ENCODE measurements at regions not wholly inside any gene's neighbourhood (a gene's known extent, or its start where the extent isn't known, plus 50 kb on each side); places are given as distances from the start of the nearest gene placed in this dataset.

DNA sequence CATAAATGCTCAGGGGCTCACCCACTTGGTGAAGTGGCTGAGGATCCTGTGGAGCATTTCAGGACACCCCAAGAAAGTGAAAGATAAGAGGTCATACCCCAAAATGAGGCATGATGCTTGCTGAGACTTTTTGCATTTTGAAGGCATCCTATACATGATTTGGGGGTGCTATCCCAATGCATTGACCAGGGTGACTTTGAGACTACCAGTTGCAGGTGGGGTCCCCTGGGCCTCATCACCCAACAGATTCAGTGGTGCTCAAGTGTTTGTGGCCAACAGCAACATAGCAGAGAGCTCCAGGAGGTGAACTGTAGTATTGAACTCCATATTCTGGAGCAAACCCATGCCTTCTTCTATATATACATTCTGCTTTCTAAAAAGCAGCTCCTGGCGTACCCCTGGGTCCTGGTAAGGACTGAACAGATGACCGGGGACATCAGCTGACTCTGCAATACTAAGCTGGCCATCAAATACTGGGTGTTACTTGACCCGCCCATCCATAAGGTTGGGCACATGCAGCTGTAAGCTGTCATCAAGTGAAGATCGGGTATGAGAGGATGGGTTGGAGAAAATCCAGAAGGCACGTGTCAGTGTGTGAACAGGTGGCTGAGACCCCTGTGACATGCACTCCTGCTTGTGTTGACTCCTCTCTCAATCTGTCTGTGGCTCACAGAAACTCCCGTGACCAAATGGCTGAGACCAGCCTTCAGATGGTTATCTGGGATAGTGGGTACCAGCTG is 143.3 kb downstream of the KLF13 start (continued):
- TF ChIP-seq, protein P1, sequence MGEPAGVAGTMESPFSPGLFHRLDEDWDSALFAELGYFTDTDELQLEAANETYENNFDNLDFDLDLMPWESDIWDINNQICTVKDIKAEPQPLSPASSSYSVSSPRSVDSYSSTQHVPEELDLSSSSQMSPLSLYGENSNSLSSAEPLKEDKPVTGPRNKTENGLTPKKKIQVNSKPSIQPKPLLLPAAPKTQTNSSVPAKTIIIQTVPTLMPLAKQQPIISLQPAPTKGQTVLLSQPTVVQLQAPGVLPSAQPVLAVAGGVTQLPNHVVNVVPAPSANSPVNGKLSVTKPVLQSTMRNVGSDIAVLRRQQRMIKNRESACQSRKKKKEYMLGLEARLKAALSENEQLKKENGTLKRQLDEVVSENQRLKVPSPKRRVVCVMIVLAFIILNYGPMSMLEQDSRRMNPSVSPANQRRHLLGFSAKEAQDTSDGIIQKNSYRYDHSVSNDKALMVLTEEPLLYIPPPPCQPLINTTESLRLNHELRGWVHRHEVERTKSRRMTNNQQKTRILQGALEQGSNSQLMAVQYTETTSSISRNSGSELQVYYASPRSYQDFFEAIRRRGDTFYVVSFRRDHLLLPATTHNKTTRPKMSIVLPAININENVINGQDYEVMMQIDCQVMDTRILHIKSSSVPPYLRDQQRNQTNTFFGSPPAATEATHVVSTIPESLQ (CRISPR knock-in tag; conservative IDR thresholded peaks at IDR 0.05) = no peak
- no peak for TF ChIP-seq ZNF772 (CRISPR knock-in tag; IDR thresholded peaks at IDR 0.05)
- TF ChIP-seq, protein P2, sequence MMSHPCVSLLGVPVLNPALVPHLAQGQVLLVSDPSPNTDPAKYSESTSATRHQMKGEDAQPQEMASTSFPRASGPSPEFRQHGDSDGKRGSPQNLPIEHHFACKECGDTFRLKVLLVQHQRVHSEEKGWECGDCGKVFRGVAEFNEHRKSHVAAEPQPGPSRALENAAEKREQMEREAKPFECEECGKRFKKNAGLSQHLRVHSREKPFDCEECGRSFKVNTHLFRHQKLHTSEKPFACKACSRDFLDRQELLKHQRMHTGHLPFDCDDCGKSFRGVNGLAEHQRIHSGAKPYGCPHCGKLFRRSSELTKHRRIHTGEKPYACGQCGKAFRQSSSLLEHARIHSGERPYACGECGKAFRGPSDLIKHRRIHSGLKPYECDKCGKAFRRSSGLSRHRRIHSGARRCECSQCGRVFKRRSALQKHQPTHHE (CRISPR knock-in tag; IDR thresholded peaks at IDR 0.05; ENCODE audit: borderline replicate concordance) = no peak
- TF ChIP-seq, protein P3, sequence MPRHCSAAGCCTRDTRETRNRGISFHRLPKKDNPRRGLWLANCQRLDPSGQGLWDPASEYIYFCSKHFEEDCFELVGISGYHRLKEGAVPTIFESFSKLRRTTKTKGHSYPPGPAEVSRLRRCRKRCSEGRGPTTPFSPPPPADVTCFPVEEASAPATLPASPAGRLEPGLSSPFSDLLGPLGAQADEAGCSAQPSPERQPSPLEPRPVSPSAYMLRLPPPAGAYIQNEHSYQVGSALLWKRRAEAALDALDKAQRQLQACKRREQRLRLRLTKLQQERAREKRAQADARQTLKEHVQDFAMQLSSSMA (CRISPR knock-in tag; IDR thresholded peaks at IDR 0.05) = no peak
- no peak for TF ChIP-seq SALL1 (CRISPR knock-in tag; IDR thresholded peaks at IDR 0.05)
- TF ChIP-seq, protein P4, sequence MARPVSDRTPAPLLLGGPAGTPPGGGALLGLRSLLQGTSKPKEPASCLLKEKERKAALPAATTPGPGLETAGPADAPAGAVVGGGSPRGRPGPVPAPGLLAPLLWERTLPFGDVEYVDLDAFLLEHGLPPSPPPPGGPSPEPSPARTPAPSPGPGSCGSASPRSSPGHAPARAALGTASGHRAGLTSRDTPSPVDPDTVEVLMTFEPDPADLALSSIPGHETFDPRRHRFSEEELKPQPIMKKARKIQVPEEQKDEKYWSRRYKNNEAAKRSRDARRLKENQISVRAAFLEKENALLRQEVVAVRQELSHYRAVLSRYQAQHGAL (CRISPR knock-in tag; IDR thresholded peaks at IDR 0.05; ENCODE audit: not compliant biosample characterization) = no peak
- TF ChIP-seq PAF1 (CRISPR knock-in tag; IDR thresholded peaks at IDR 0.05) = no peak
- no peak for TF ChIP-seq FOSL2 (CRISPR knock-in tag; IDR thresholded peaks at IDR 0.05)

Data from HepG2 (cell line).